Activated CD4-positive, alpha-beta T cell treated with anti-CD3 and anti-CD28 coated beads for 4 hours (primary cell): ENCODE measurements at regions not wholly inside any gene's neighbourhood (a gene's known extent, or its start where the extent isn't known, plus 50 kb on each side); places are given as distances from the start of the nearest gene placed in this dataset.

ENCODE experiments used
- DNase-seq, 2 donors: peaks; one replicate each; pipeline ENCODE4 v3.0.0-alpha.2; 2020

GRCh38 chr21:15493646-15494045 lies 236.1 kb upstream of the USP25 start:
- DNase-seq: no peak

- DNase-seq: no peak
Observed at GRCh38 chr21:15494481-15494880, 235.3 kb upstream of the USP25 start.

GRCh38 chr21:15495965-15496364 lies 233.8 kb upstream of the USP25 start:
- DNase-seq: no peak

GRCh38 chr21:15496911-15497310 lies 232.9 kb upstream of the USP25 start:
- no peak for DNase-seq

- no peak for DNase-seq
Observed at GRCh38 chr21:15498455-15498854, 231.3 kb upstream of the USP25 start.

- no peak for DNase-seq
Observed at GRCh38 chr21:15506086-15506485, 223.7 kb upstream of the USP25 start.

GRCh38 chr21:15508554-15508953 lies 221.2 kb upstream of the USP25 start:
- no peak for DNase-seq

GRCh38 chr21:15514073-15514946 lies 215.5 kb upstream of the USP25 start:
- peak; percentile 37 to 51 for DNase-seq

- DNase-seq: no peak
Observed at GRCh38 chr21:15515908-15516307, 213.9 kb upstream of the USP25 start.

- DNase-seq: no peak
Observed at GRCh38 chr21:15517394-15517793, 212.4 kb upstream of the USP25 start.

GRCh38 chr21:15520811-15521643 lies 208.8 kb upstream of the USP25 start:
- DNase-seq: no peak

GRCh38 chr21:15521644-15522001 lies 208.2 kb upstream of the USP25 start:
- DNase-seq: no peak

- DNase-seq: no peak
Observed at GRCh38 chr21:15522148-15522547, 207.6 kb upstream of the USP25 start.

- no peak for DNase-seq
Observed at GRCh38 chr21:15524855-15525254, 204.9 kb upstream of the USP25 start.

- no peak for DNase-seq
Observed at GRCh38 chr21:15526798-15527197, 203.0 kb upstream of the USP25 start.

- no peak for DNase-seq
Observed at GRCh38 chr21:15528346-15528745, 201.4 kb upstream of the USP25 start.

GRCh38 chr21:15531986-15532385 lies 197.8 kb upstream of the USP25 start:
- DNase-seq: no peak

- DNase-seq: no peak
Observed at GRCh38 chr21:15533618-15534017, 196.2 kb upstream of the USP25 start.

- DNase-seq: no peak
Observed at GRCh38 chr21:15534450-15534886, 195.3 kb upstream of the USP25 start.

GRCh38 chr21:15539376-15539775 lies 190.4 kb upstream of the USP25 start:
- DNase-seq: no peak

- DNase-seq: no peak
Observed at GRCh38 chr21:15543473-15543872, 186.3 kb upstream of the USP25 start.

- DNase-seq: no peak
Observed at GRCh38 chr21:15549671-15550070, 180.1 kb upstream of the USP25 start.

- no peak for DNase-seq
Observed at GRCh38 chr21:15552914-15553494, 176.8 kb upstream of the USP25 start.

GRCh38 chr21:15557925-15558324 lies 171.9 kb upstream of the USP25 start:
- no peak for DNase-seq
